ENCODE measurements at regions not wholly inside any gene's neighbourhood (a gene's known extent, or its start where the extent isn't known, plus 50 kb on each side); places are given as distances from the start of the nearest gene placed in this dataset.
"Not testable (repeated sequence)": the region's sequence is repeated elsewhere in the genome, so short reads cannot be mapped to it uniquely, and the experiment has no call there.

- no peak for DNase-seq (ENCODE audit: low read depth)
Measured at GRCh38 chr4:177187371-177187770, 122.3 kb upstream of the NEIL3 start.

- no peak for DNase-seq (ENCODE audit: low read depth)
Measured at GRCh38 chr4:177190995-177191580, 118.6 kb upstream of the NEIL3 start.

GRCh38 chr4:177191586-177191985, 118.1 kb upstream of the NEIL3 start:
- no peak for DNase-seq (ENCODE audit: low read depth)

- DNase-seq (ENCODE audit: low read depth), result no peak
Measured at GRCh38 chr4:177191991-177192390, 117.7 kb upstream of the NEIL3 start.

- not testable (repeated sequence) for DNase-seq (ENCODE audit: low read depth)
Measured at GRCh38 chr4:177193024-177193715, 116.5 kb upstream of the NEIL3 start.

- no peak for DNase-seq (ENCODE audit: low read depth)
Measured at GRCh38 chr4:177194906-177195305, 114.8 kb upstream of the NEIL3 start.

GRCh38 chr4:177196615-177197014, 113.1 kb upstream of the NEIL3 start:
- DNase-seq (ENCODE audit: low read depth), result no peak

GRCh38 chr4:177201614-177202013, 108.1 kb upstream of the NEIL3 start:
- no peak for DNase-seq (ENCODE audit: low read depth)

GRCh38 chr4:177204126-177204525, 105.5 kb upstream of the NEIL3 start:
- DNase-seq (ENCODE audit: low read depth), result no peak

- no peak for DNase-seq (ENCODE audit: low read depth)
Measured at GRCh38 chr4:177214935-177215334, 94.7 kb upstream of the NEIL3 start.

- no peak for DNase-seq (ENCODE audit: low read depth)
Measured at GRCh38 chr4:177220376-177220775, 89.3 kb upstream of the NEIL3 start.

GRCh38 chr4:177222781-177223180, 86.9 kb upstream of the NEIL3 start:
- DNase-seq (ENCODE audit: low read depth), result no peak

GRCh38 chr4:177225605-177226004, 84.1 kb upstream of the NEIL3 start:
- no peak for DNase-seq (ENCODE audit: low read depth)

GRCh38 chr4:177227636-177228035, 82.0 kb upstream of the NEIL3 start:
- DNase-seq (ENCODE audit: low read depth), result no peak

GRCh38 chr4:177228599-177228998, 81.1 kb upstream of the NEIL3 start:
- DNase-seq (ENCODE audit: low read depth), result no peak

GRCh38 chr4:177229331-177229730, 80.3 kb upstream of the NEIL3 start:
- DNase-seq (ENCODE audit: low read depth), result no peak

- no peak for DNase-seq (ENCODE audit: low read depth)
Measured at GRCh38 chr4:177232473-177232872, 77.2 kb upstream of the NEIL3 start.

GRCh38 chr4:177235026-177235425, 74.6 kb upstream of the NEIL3 start:
- DNase-seq (ENCODE audit: low read depth), result no peak

- DNase-seq (ENCODE audit: low read depth), result no peak
Measured at GRCh38 chr4:177236886-177237285, 72.8 kb upstream of the NEIL3 start.

- no peak for DNase-seq (ENCODE audit: low read depth)
Measured at GRCh38 chr4:177237291-177237690, 72.4 kb upstream of the NEIL3 start.

GRCh38 chr4:177239477-177239876, 70.2 kb upstream of the NEIL3 start:
- DNase-seq (ENCODE audit: low read depth), result no peak

- no peak for DNase-seq (ENCODE audit: low read depth)
Measured at GRCh38 chr4:177239878-177240277, 69.8 kb upstream of the NEIL3 start.

- DNase-seq (ENCODE audit: low read depth), result no peak
Measured at GRCh38 chr4:177242651-177243286, 66.9 kb upstream of the NEIL3 start.
